Type B pancreatic cell (in vitro differentiated cells): ENCODE measurements at regions not wholly inside any gene's neighbourhood (a gene's known extent, or its start where the extent isn't known, plus 50 kb on each side); places are given as distances from the start of the nearest gene placed in this dataset.

Experiments used
- DNase-seq: peaks from one replicate; pipeline ENCODE4 v3.0.0; 2021; ENCODE audit warnings: mixed read lengths; ENCODE audit not compliant: unreplicated experiment; ENCODE audit errors: extremely low spot score
- H3K27ac Mint-ChIP-seq: 2 replicates; pipeline ENCODE4 v1.8.0; 2021; ENCODE audit warnings: mild to moderate bottlenecking, mixed read lengths
- H3K27me3 Mint-ChIP-seq: 2 replicates; pipeline ENCODE4 v1.8.0; 2021; ENCODE audit warnings: mixed read lengths
- H3K36me3 Mint-ChIP-seq: 2 replicates; pipeline ENCODE4 v1.8.0; 2021; ENCODE audit warnings: mixed read lengths
- H3K4me1 Mint-ChIP-seq: one replicate; pipeline ENCODE4 v1.8.0; 2021; ENCODE audit warnings: mixed read lengths; ENCODE audit not compliant: unreplicated experiment
- H3K4me3 Mint-ChIP-seq: 2 replicates; pipeline ENCODE4 v1.8.0; 2021; ENCODE audit warnings: mild to moderate bottlenecking, mixed read lengths
- H3K9me3 Mint-ChIP-seq: 2 replicates; pipeline ENCODE4 v1.8.0; 2021; ENCODE audit warnings: mixed read lengths
- CTCF ChIP-seq: fragments of 200-600 bp; sonication (generic); conservative IDR thresholded peaks from 2 replicates; pipeline ENCODE4 v1.5.0; 2021; ENCODE audit warnings: antibody characterized with exemption, mild to moderate bottlenecking

GRCh38 chr16:80142940-80143339, 397.9 kb upstream of the DYNLRB2 start:
- H3K4me3 Mint-ChIP-seq = no peak overlapping the region
- no peak for TF ChIP-seq CTCF
- no peak for DNase-seq
- peaks cover 5% of the 10 kb centered on the region for H3K27me3 Mint-ChIP-seq
- no peaks in the 10 kb centered on the region for H3K4me1 Mint-ChIP-seq
- no peaks in the 10 kb centered on the region for H3K36me3 Mint-ChIP-seq
- peaks cover 4% of the 10 kb centered on the region for H3K9me3 Mint-ChIP-seq
- H3K27ac Mint-ChIP-seq = no peak overlapping the region

GRCh38 chr16:80142281-80142680, 398.5 kb upstream of the DYNLRB2 start:
- Mint-ChIP-seq H3K27ac (no peak overlapping the region), H3K9me3 (peaks cover 4% of the 10 kb centered on the region), H3K4me1 (no peaks in the 10 kb centered on the region), H3K36me3 (no peaks in the 10 kb centered on the region), H3K4me3 (no peak overlapping the region), H3K27me3 (peaks cover 5% of the 10 kb centered on the region)
- no peak for TF ChIP-seq CTCF
- no peak for DNase-seq

- H3K27me3 Mint-ChIP-seq = no peaks in the 10 kb centered on the region
- no peaks in the 10 kb centered on the region for H3K36me3 Mint-ChIP-seq
- H3K27ac Mint-ChIP-seq = no peak overlapping the region
- H3K4me3 Mint-ChIP-seq = no peak overlapping the region
- H3K4me1 Mint-ChIP-seq = no peaks in the 10 kb centered on the region
- no peak for DNase-seq
- no peak for TF ChIP-seq CTCF
- no peaks in the 10 kb centered on the region for H3K9me3 Mint-ChIP-seq
Observed at GRCh38 chr16:80129791-80130190, 411.0 kb upstream of the DYNLRB2 start.

DNA sequence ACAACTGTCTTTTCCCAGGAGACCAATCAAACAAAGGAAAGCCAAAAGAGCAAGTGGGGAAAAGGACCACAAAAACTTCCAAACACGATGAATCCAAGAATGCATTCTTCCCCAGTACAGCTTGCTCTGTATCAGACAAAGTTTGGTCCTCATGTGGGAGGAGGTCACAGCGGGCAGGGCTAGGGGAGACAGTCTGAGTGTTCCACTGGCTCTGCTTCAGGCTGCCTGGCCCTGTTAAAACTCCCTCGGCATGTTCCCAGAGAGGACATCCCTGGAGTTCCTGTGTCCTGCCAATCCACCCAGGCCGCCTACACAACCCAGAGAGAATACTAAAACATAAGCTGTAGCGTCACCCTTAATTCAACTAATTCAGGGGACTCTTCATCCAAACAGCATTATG, 415.1 kb upstream of the DYNLRB2 start:
- H3K9me3 Mint-ChIP-seq = no peaks in the 10 kb centered on the region
- no peaks in the 10 kb centered on the region for H3K36me3 Mint-ChIP-seq
- DNase-seq = no peak
- no peak overlapping the region for H3K27ac Mint-ChIP-seq
- no peak for TF ChIP-seq CTCF
- no peak overlapping the region for H3K4me3 Mint-ChIP-seq
- H3K27me3 Mint-ChIP-seq = no peaks in the 10 kb centered on the region
- no peaks in the 10 kb centered on the region for H3K4me1 Mint-ChIP-seq

GRCh38 chr16:80123189-80123588, 417.6 kb upstream of the DYNLRB2 start:
- Mint-ChIP-seq H3K4me3 (no peak overlapping the region), H3K27me3 (peaks cover 3% of the 10 kb centered on the region), H3K36me3 (no peaks in the 10 kb centered on the region), H3K4me1 (no peaks in the 10 kb centered on the region), H3K27ac (no peak overlapping the region), H3K9me3 (no peaks in the 10 kb centered on the region)
- TF ChIP-seq CTCF = no peak
- DNase-seq = no peak

- Mint-ChIP-seq H3K9me3 (no peaks in the 10 kb centered on the region), H3K27ac (no peak overlapping the region), H3K27me3 (peaks cover 3% of the 10 kb centered on the region), H3K4me3 (no peak overlapping the region), H3K4me1 (no peaks in the 10 kb centered on the region), H3K36me3 (no peaks in the 10 kb centered on the region)
- TF ChIP-seq CTCF = no peak
- no peak for DNase-seq
Observed at GRCh38 chr16:80122115-80122514, 418.7 kb upstream of the DYNLRB2 start.
